Aorta (tissue), 5 donors: ENCODE measurements at regions not wholly inside any gene's neighbourhood (a gene's known extent, or its start where the extent isn't known, plus 50 kb on each side); places are given as distances from the start of the nearest gene placed in this dataset.
"Not testable (repeated sequence)": the region's sequence is repeated elsewhere in the genome, so short reads cannot be mapped to it uniquely, and the experiment has no call there.

ENCODE experiments used
- ATAC-seq: fragments of 200-7000 bp; cut with Tn5 transposase; one replicate; pipeline ENCODE4 v1.9.1; 2022; ENCODE audit warnings: moderate library complexity; ENCODE audit not compliant: low FRiP score
- DNase-seq, 2 donors: peaks; one replicate each; pipeline ENCODE4 v3.0.0-alpha.2; 2020
- H3K27ac ChIP-seq, 2 donors: one replicate each; pipeline ENCODE4 v1.5.1; 2013; ENCODE audit warnings: low read length in 2 of 2, mild to moderate bottlenecking in 2 of 2, moderate library complexity in 2 of 2, control low read depth in 1 of 2, inconsistent platforms in 1 of 2, low read depth in 1 of 2
- H3K27me3 ChIP-seq, 2 donors: one replicate each; pipeline ENCODE4 v1.6.1; 2013; ENCODE audit warnings: control low read depth in 1 of 2, low read length in 1 of 2, mild to moderate bottlenecking in 1 of 2, moderate library complexity in 1 of 2; ENCODE audit not compliant: insufficient read depth in 2 of 2, control insufficient read depth in 1 of 2
- H3K36me3 ChIP-seq, 2 donors: one replicate each; pipeline ENCODE4 v1.6.1; 2013; ENCODE audit warnings: control low read depth in 1 of 2, low read length in 1 of 2, mild to moderate bottlenecking in 1 of 2; ENCODE audit not compliant: insufficient read depth in 2 of 2, control insufficient read depth in 1 of 2
- H3K4me1 ChIP-seq, 2 donors: one replicate each; pipeline ENCODE4 v1.6.1; 2013; ENCODE audit warnings: low read length in 2 of 2, control low read depth in 1 of 2, mild to moderate bottlenecking in 1 of 2, moderate library complexity in 1 of 2; ENCODE audit not compliant: insufficient read depth in 2 of 2, control insufficient read depth in 1 of 2
- H3K4me3 ChIP-seq, 2 donors: one replicate each; pipeline ENCODE4 v1.5.1; 2013; ENCODE audit warnings: low read length in 2 of 2, control low read depth in 1 of 2, mild to moderate bottlenecking in 1 of 2
- H3K9me3 ChIP-seq: one replicate; pipeline ENCODE4 v1.6.1; 2013; ENCODE audit warnings: mild to moderate bottlenecking, low read length; ENCODE audit not compliant: control insufficient read depth
- WGBS, 2 donors: extraction: QIAGEN DNeasy Blood & Tissue Kit; methylation state at CpG; one replicate each; pipeline ENCODE4 v1.1.7; 2013; 5-methylcytosine and 5-hydroxymethylcytosine counted together
- intact Hi-C, 2 donors: fragments of 100-400 bp; cut with DNase I; formaldehyde crosslinking; loops; one replicate each; pipeline versions ENCODE4 v1.14.2 to v1.15.0; 2022
- donor health status: healthy with polysubstance abuse.
- donor health status: Bipolar disorder and iron deficiency.
- donor health status: DM: no; HTN: no; CAD: no.
- donor health status: DM: no; HTN: no; CAD: no.
- donor health status: DM: yes; HTN: yes; CAD: no.

DNA sequence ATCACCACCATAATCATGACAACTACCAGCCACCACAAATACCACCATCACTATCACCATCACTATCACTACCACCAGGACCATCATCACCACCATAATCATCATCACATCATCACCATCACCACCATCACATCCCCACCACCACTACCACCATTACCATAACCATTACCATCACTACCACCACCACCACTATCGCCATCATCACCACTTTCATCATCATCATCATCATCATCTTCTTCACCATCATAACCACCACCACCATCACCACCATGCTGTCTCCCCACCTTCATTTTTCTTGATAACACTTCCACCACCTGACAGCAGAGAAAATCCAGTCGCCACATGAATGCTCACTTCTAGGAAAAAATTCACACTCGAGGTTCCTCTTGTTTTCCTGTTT, 253.6 kb downstream of the ANKRD60 start:
- Histone ChIP-seq H3K4me1 (no peaks in the 10 kb centered on the region), H3K27ac (no peak overlapping the region), H3K27me3 (no peaks in the 10 kb centered on the region), H3K36me3 (no peaks in the 10 kb centered on the region), H3K9me3 (no peaks in the 10 kb centered on the region), H3K4me3 (no peak overlapping the region)
- 96 to 97% methylated on average over 3 of the region's 3 CpGs for WGBS, 2 donors
- no peak for ATAC-seq
- no peak for DNase-seq
- intact Hi-C loops: no loop called here

DNA sequence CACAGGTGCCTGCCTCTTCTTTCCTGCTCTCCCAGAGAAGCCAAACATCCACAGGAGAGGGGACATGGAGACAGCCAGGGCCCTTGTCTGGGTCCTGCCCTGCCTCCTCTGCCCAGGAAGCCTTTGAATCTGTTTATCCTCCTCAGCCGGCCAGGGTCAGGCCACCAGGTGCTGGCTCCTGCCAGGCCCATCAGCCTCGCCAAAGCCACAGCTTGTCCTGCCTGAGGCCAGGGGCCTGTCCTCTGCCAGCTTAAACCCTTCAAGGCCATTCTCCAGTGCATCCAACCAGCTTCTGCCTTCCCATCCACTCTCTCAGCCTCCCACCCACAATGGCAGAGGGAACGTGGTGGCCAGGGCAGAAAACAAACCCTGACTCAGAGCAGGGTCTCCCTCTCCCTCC, 254.6 kb downstream of the ANKRD60 start:
- Histone ChIP-seq H3K36me3 (no peaks in the 10 kb centered on the region), H3K27me3 (no peaks in the 10 kb centered on the region), H3K4me3 (no peak overlapping the region), H3K27ac (no peak overlapping the region), H3K9me3 (no peaks in the 10 kb centered on the region), H3K4me1 (no peaks in the 10 kb centered on the region)
- intact Hi-C loops: no loop called here
- WGBS, 2 donors: 89 to 90% methylated on average over 3 of the region's 3 CpGs
- DNase-seq (peak in 1 of 2 donors; percentile 54), ATAC-seq (no peak)

DNA sequence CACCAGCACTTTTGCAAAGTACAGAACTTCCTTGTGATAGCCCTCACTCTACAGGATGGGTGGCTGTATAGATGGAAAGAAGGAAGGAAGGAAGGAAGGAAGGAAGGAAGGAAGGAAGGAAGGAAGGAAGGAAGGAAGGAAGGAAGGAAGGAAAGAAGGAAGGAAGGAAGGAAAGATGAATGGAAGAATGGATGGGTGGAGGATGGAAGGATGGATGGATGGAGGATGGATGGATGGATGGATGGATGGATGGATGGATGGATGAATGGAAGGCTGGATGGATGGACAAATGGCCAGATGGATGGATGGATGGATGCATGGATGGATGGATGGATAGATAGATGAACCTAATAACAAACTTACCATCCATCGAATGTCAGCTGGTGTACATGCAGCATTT, 256.9 kb downstream of the ANKRD60 start:
- intact Hi-C loops, H3K36me3 ChIP-seq, H3K4me3 ChIP-seq, DNase-seq, H3K4me1 ChIP-seq, H3K9me3 ChIP-seq, ATAC-seq, H3K27ac ChIP-seq, H3K27me3 ChIP-seq: not testable (repeated sequence)
- WGBS, 2 donors: 98 to 100% methylated on average over 1 of the region's 1 CpG

DNA sequence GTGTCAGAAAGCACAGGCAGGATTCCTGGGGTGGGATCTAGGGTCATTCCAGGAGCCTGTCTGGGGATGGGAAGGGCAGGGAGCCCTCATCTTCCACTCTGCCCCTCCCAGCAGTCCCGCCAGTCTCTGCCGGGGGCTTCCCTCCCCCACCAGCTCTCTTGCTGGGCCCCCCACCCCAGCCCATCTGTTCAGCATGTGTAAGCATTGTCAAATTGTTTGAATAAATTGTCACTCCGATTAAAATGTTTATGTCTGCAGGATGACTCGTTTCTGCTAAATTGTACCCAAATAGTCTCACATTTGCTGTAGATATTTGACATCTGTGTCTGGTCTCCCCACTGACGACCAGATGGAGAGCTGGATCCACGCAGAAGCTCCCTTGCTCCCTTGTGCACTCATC, 257.6 kb downstream of the ANKRD60 start:
- Histone ChIP-seq H3K9me3 (no peaks in the 10 kb centered on the region), H3K36me3 (no peaks in the 10 kb centered on the region), H3K4me3 (no peak overlapping the region), H3K27me3 (no peaks in the 10 kb centered on the region), H3K4me1 (no peaks in the 10 kb centered on the region), H3K27ac (no peak overlapping the region)
- intact Hi-C loops: no loop called here
- DNase-seq (peak in 1 of 2 donors; percentile 34), ATAC-seq (no peak)
- WGBS, 2 donors: 77 to 82% methylated on average over 6 of the region's 6 CpGs

DNA sequence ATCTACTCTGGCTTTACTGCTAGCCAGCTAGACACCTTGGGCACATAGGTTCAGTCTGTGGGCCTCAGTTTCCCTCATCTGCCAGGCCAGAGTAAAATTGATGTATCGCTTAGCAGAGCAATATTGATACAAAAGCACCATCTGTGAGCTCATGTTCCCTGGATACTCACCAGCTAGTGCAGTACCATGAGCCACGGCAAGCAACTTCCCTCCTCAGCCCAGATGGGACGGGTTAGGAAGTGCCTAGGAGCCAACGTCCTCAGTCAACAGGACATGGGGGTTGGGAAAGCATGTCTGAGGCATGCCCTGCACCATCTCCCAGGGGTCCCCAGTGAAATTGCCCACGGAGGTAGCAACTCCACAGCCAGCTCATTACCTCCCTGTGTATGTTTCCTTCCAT, 258.3 kb downstream of the ANKRD60 start:
- intact Hi-C loops: no loop called here
- Histone ChIP-seq H3K27ac (no peak overlapping the region), H3K4me3 (no peak overlapping the region), H3K36me3 (no peaks in the 10 kb centered on the region), H3K4me1 (no peaks in the 10 kb centered on the region), H3K27me3 (no peaks in the 10 kb centered on the region), H3K9me3 (no peaks in the 10 kb centered on the region)
- 57 to 63% methylated on average over 5 of the region's 5 CpGs for WGBS, 2 donors
- ATAC-seq: no peak
- peak in 1 of 2 donors; percentile 44 for DNase-seq

DNA sequence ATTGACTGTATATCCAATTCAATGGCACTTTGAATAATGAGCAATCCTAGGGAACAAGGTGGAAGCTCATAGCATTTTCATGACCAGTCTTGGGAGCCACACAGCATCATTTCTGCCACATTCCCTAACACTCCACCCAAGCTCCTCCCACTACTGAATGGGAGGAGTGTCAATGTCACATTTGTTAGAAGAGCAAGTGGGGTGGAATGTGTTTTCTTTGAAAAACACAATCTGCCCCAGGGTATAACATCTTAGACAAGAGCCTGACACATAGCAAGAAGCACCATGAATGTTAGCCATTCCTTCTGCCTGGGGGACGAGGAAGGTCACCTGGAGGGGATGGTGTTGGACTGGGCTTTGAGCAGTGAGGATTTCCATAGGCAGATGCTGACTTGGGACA, 258.3 kb upstream of the PMEPA1 start:
- Histone ChIP-seq H3K9me3 (no peaks in the 10 kb centered on the region), H3K27me3 (no peaks in the 10 kb centered on the region), H3K4me1 (no peaks in the 10 kb centered on the region), H3K4me3 (no peak overlapping the region), H3K27ac (no peak overlapping the region), H3K36me3 (no peaks in the 10 kb centered on the region)
- ATAC-seq (no peak), DNase-seq (peak in 1 of 2 donors; percentile 43)
- 95 to 97% methylated on average over 1 of the region's 1 CpG for WGBS, 2 donors
- intact Hi-C loops: loop anchor here in 1 of 2 donors (10.0 kb wide), 1 partner anchor 303 kb away; no protein-coding TSS in a partner anchor

DNA sequence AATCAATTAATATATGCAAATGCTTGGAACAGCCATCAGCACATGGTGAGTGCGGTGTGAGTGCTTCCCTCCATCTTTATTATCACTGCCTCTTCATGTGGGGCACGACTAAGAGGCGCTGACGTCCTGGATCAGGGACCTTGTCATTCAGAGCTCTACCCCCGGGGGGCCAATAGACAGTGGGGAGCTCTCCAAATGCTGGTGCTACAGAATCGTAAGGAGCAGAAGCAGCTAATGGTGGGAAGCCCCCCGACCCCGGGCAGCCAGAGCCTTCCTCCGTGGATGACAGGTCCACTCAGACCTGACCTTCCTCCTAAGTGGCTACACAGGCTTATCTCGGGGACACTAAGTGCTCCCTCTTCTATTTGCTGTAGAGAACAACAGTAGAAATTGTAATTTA, 257.5 kb upstream of the PMEPA1 start:
- DNase-seq: peak in 1 of 2 donors; percentile 55
- 91 to 93% methylated on average over 10 of the region's 10 CpGs for WGBS, 2 donors
- Histone ChIP-seq H3K36me3 (no peaks in the 10 kb centered on the region), H3K27ac (no peak overlapping the region), H3K27me3 (no peaks in the 10 kb centered on the region), H3K9me3 (no peaks in the 10 kb centered on the region), H3K4me1 (no peaks in the 10 kb centered on the region), H3K4me3 (no peak overlapping the region)
- no peak for ATAC-seq
- intact Hi-C loops: loop anchor here in 1 of 2 donors (10.0 kb wide), 1 partner anchor 303 kb away; no protein-coding TSS in a partner anchor

DNA sequence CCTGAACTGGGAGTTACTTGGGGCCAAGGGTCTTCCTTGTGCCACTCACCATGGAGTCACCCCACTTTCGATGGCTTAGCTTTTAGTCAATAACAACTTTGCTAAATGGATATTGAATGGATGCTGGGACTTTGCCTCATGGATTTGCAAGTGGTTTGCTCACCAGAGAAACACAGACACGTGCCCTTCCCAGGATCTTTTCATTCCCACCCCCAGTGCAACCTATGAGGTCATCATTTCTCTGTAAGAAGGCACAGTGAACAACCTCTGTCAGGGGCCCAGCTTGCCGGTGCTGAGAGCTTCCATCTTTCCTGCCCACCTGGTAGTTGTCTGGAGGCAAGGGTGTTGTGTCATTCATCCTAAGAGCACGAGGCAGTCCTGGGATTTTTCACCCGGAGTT, 256.8 kb upstream of the PMEPA1 start:
- intact Hi-C loops: loop anchor here in 1 of 2 donors (10.0 kb wide), 1 partner anchor 302 kb away; no protein-coding TSS in a partner anchor

DNA sequence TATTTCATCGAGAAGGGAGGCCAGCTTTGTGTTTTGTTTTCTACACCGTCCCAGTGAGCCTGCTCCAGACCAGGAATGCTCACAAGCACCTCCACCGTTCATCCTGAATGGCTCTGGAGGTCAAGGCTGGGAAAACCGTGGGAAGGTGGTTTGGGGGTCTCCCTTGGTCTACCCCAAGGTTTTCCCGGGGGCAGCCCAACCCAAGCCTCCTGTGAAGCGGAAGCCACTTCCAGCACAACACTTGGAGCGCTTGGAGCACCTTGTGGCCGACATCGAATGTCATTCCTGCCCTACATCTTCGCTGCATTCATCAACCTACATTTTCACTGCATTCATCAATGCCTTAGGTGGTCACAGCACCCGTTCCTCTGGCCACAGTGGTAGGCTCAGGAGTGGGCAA, 255.6 kb upstream of the PMEPA1 start:
- 81 to 83% methylated on average over 11 of the region's 11 CpGs for WGBS, 2 donors
- H3K27me3 ChIP-seq: no peaks in the 10 kb centered on the region
- H3K27ac ChIP-seq: no peak overlapping the region
- peak in 1 of 2 donors; percentile 51 for DNase-seq
- H3K4me3 ChIP-seq: no peak overlapping the region
- no peaks in the 10 kb centered on the region for H3K9me3 ChIP-seq
- H3K36me3 ChIP-seq: no peaks in the 10 kb centered on the region
- intact Hi-C loops: loop anchor here in 1 of 2 donors (10.0 kb wide), 1 partner anchor 301 kb away; no protein-coding TSS in a partner anchor
- H3K4me1 ChIP-seq: no peaks in the 10 kb centered on the region
- no peak for ATAC-seq

More for the DNA sequence above, 256.8 kb upstream of the PMEPA1 start:
- no peak overlapping the region for H3K4me3 ChIP-seq
- ATAC-seq (no peak), DNase-seq (no peak)
- no peak overlapping the region for H3K27ac ChIP-seq
- H3K9me3 ChIP-seq: no peaks in the 10 kb centered on the region
- no peaks in the 10 kb centered on the region for H3K27me3 ChIP-seq
- H3K36me3 ChIP-seq: no peaks in the 10 kb centered on the region
- 83 to 88% methylated on average over 5 of the region's 5 CpGs for WGBS, 2 donors
- no peaks in the 10 kb centered on the region for H3K4me1 ChIP-seq
